Kidney (tissue), 13 donors: ENCODE measurements at regions not wholly inside any gene's neighbourhood (a gene's known extent, or its start where the extent isn't known, plus 50 kb on each side); places are given as distances from the start of the nearest gene placed in this dataset.

Experiments used
- DNase-seq, 5 donors: peaks; one replicate each; pipeline ENCODE4 v3.0.0-alpha.2; 2013 to 2020
- FAIRE-seq: peaks from 2 replicates; lab custom pipeline; 2012; peaks lifted over from hg19 to GRCh38; lab: Jason Lieb, UNC
- H3K27ac ChIP-seq, 2 donors: one replicate each; pipeline ENCODE4 v1.7.0; 2013; ENCODE audit warnings: low read depth in 2 of 2, low read length in 2 of 2, inconsistent platforms in 1 of 2
- H3K27me3 ChIP-seq: one replicate; pipeline ENCODE4 v1.7.1; 2013; ENCODE audit warnings: low read length, inconsistent platforms; ENCODE audit not compliant: control insufficient read depth, insufficient read depth
- H3K36me3 ChIP-seq, 3 donors: one replicate each; pipeline versions ENCODE4 v1.7.0 to v1.7.1; 2013; ENCODE audit warnings: low read length in 3 of 3, control low read depth in 1 of 3, inconsistent platforms in 1 of 3; ENCODE audit not compliant: insufficient read depth in 3 of 3, control insufficient read depth in 2 of 3
- H3K4me1 ChIP-seq, 3 donors: one replicate each; pipeline versions ENCODE4 v1.7.0 to v1.7.1; 2013; ENCODE audit warnings: low read length in 3 of 3, inconsistent platforms in 1 of 3, low read depth in 1 of 3; ENCODE audit not compliant: control insufficient read depth in 2 of 3, insufficient read depth in 2 of 3
- H3K4me3 ChIP-seq, 3 donors: one replicate each; pipeline versions ENCODE4 v1.7.0 to v1.8.1; 2013; ENCODE audit warnings: low read length in 3 of 3, control low read depth in 1 of 3, inconsistent platforms in 1 of 3
- H3K9ac ChIP-seq, 3 donors: one replicate each; pipeline versions ENCODE4 v1.7.0 to v1.7.1; 2013; ENCODE audit warnings: low read length in 3 of 3, control low read depth in 1 of 3, inconsistent platforms in 1 of 3
- H3K9me3 ChIP-seq, 3 donors: one replicate each; pipeline versions ENCODE4 v1.7.0 to v1.7.1; 2013; ENCODE audit warnings: low read length in 3 of 3, control low read depth in 1 of 3, inconsistent platforms in 1 of 3; ENCODE audit not compliant: control insufficient read depth in 2 of 3, insufficient read depth in 1 of 3
- intact Hi-C: fragments of 100-400 bp; cut with DNase I; formaldehyde crosslinking; loops from one replicate; pipeline ENCODE4 v1.11.1; 2022
- TF ChIP-seq, protein P1 (sequence below): IDR thresholded peaks from 3 replicates; pipeline ENCODE4 v1.5.1; 2012; ENCODE audit warnings: mild to moderate bottlenecking, moderate library complexity, borderline replicate concordance; ENCODE audit not compliant: insufficient read depth; ENCODE audit errors: extremely low read depth
- donor health status: control.
- donor health status: control.
- donor health status: control.
- donor health status: control.
- donor health status: control.
- donor health status: DM: yes; HTN: yes; CAD: no.
- donor health status: Normal renal cell carcinoma (clear cell type).

GRCh38 chr2:64234150-64234549, 89.9 kb upstream of the PELI1 start:
- TF ChIP-seq, protein P1, sequence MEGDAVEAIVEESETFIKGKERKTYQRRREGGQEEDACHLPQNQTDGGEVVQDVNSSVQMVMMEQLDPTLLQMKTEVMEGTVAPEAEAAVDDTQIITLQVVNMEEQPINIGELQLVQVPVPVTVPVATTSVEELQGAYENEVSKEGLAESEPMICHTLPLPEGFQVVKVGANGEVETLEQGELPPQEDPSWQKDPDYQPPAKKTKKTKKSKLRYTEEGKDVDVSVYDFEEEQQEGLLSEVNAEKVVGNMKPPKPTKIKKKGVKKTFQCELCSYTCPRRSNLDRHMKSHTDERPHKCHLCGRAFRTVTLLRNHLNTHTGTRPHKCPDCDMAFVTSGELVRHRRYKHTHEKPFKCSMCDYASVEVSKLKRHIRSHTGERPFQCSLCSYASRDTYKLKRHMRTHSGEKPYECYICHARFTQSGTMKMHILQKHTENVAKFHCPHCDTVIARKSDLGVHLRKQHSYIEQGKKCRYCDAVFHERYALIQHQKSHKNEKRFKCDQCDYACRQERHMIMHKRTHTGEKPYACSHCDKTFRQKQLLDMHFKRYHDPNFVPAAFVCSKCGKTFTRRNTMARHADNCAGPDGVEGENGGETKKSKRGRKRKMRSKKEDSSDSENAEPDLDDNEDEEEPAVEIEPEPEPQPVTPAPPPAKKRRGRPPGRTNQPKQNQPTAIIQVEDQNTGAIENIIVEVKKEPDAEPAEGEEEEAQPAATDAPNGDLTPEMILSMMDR = no peak
- Histone ChIP-seq H3K9me3 (no peaks in the 10 kb centered on the region), H3K27me3 (no peaks in the 10 kb centered on the region), H3K27ac (peak overlapping the region; percentile 13 to 16), H3K36me3 (no peaks in the 10 kb centered on the region), H3K9ac (no peak overlapping the region), H3K4me3 (no peak overlapping the region), H3K4me1 (peaks cover under 1 to 31% (median 5%) of the 10 kb centered on the region in 3 donors)
- intact Hi-C loops = no loop called here
- DNase-seq (no peak), FAIRE-seq (no peak)

GRCh38 chr2:64234785-64235184, 90.6 kb upstream of the PELI1 start:
- H3K36me3 ChIP-seq = no peaks in the 10 kb centered on the region
- peaks cover 0 to 32% (median 5%) of the 10 kb centered on the region in 3 donors for H3K4me1 ChIP-seq
- FAIRE-seq (peak; percentile 68), DNase-seq (peak in 1 of 5 donors; percentile 58)
- H3K27me3 ChIP-seq = no peaks in the 10 kb centered on the region
- H3K9ac ChIP-seq = no peak overlapping the region
- intact Hi-C loops = no loop called here
- TF ChIP-seq, protein P1 = no peak
- H3K27ac ChIP-seq = peak overlapping the region; percentile 16 to 76
- H3K4me3 ChIP-seq = no peak overlapping the region
- no peaks in the 10 kb centered on the region for H3K9me3 ChIP-seq

- Histone ChIP-seq H3K27ac (peak overlapping the region; percentile 12 to 69), H3K4me1 (peaks cover 0 to 32% (median 5%) of the 10 kb centered on the region in 3 donors), H3K27me3 (no peaks in the 10 kb centered on the region), H3K36me3 (no peaks in the 10 kb centered on the region), H3K9ac (no peak overlapping the region), H3K4me3 (no peak overlapping the region), H3K9me3 (no peaks in the 10 kb centered on the region)
- no peak for FAIRE-seq
- peak in 1 of 5 donors; percentile 34 for DNase-seq
- intact Hi-C loops = no loop called here
- TF ChIP-seq, protein P1 = no peak
These were observed 93.0 kb upstream of the PELI1 start for GRCh38 chr2:64237266-64237665.

- Histone ChIP-seq H3K4me1 (peaks cover 0 to 28% (median 5%) of the 10 kb centered on the region in 3 donors), H3K9me3 (no peaks in the 10 kb centered on the region), H3K27me3 (no peaks in the 10 kb centered on the region), H3K9ac (no peak overlapping the region), H3K27ac (no peak overlapping the region), H3K4me3 (no peak overlapping the region), H3K36me3 (no peaks in the 10 kb centered on the region)
- DNase-seq (no peak), FAIRE-seq (no peak)
- TF ChIP-seq, protein P1 = no peak
- intact Hi-C loops = no loop called here
These were observed 94.6 kb upstream of the PELI1 start for GRCh38 chr2:64238799-64239198.
